Inferior parietal cortex (tissue), 1 donor: ENCODE measurements at regions not wholly inside any gene's neighbourhood (a gene's known extent, or its start where the extent isn't known, plus 50 kb on each side); places are given as distances from the start of the nearest gene placed in this dataset.
"Not testable (repeated sequence)": the region's sequence is repeated elsewhere in the genome, so short reads cannot be mapped to it uniquely, and the experiment has no call there.

Experiments
- DNase-seq: peaks from one replicate; pipeline ENCODE4 v3.0.0-alpha.2; 2016; ENCODE audit errors: extremely low spot score

DNA sequence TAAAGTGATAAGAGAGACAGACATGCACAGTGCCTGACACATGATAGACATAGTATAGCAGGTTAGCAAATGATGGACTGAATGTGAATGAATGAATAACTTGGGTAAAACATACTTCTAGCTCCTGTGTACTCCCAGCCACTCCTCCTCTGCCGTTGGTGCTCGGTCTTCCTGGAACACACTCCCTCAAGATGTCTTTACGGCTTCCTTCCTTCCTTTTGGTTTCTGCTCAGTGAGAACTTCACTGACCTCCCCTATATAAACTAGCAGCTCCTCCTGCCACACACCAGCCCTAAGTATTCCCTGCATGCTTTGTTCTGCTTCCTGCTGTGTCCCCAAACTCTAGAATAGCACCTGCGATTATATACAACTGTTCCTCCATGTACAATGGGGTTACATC is 50.2 kb downstream of the RAD54L2 start:
- DNase-seq, result no peak

DNA sequence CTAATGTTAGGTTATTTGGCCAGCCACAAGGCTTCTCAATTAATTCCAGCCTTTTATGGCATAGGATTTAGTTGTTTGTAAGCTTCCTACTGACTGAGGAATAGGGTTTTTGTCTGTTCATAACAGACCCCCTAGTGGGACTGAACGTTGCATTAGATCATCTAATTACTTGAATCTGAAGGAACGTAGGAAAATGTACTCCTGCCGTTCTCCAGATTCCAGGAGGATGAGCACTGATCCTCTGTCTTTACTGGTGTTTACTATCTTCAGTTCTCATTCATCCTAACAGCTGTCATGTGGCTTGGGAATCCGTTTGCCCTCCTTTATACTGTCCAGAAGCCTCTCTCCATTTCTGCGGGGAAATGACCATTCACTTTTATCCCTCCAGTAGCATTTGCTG is 52.7 kb downstream of the RAD54L2 start:
- DNase-seq, result no peak

DNA sequence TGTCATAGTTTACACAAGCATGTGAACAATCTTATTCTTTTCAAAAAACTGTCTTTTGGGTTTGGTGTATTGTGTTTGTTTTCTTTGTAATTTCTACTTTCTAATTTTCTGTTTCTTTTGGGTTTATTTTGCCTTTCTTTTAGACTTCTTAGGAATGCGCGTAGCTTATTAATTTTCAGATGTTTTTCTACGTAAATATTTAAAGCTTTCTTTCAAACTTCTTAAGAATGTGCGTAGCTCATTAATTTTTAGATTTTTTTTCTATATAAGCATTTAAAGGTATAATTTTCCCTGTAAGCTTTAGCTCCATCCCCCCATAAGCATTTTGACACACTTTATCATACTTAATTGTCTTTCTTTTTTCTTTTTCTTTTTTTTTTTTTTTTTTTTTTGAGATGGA is 55.2 kb downstream of the RAD54L2 start:
- no peak for DNase-seq

DNA sequence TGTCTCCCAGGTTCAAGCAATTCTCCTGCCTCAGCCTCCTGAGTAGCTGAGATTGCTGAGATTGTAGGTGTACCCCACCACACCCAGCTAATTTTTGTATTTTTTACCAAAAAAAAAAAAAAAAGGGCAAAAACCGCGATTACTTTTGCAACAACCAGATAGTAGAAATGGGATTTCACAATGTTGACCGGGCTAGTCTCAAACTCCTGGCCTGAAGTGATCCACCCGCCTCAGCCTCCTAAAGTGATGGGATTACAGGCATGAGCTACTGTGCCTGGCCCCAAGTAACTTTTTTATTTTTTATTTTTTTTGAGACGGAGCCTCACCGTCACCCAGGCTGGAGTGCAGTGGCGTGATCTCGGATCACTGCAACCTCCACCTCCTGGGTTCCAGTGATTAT is 61.1 kb downstream of the RAD54L2 start:
- DNase-seq, result not testable (repeated sequence)

DNA sequence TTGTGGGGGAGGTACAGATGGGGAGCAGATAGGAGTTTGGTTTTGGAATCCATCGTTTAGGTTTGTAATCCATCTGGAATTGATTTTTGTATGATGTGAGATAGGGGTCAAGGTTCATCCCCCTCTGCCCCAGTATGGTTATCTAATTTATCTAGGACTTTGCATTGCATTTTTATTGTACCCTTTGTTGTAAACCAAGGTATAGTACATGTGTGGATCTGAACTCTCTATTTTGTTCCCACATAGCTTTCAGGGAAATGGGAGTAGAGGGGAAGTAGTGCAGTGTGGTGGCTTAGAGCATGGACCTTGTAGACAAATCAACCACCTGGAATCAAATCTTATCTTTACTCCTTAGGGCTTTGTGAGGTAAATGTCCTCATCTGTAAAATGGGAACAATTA is 65.7 kb downstream of the RAD54L2 start:
- DNase-seq, result no peak

DNA sequence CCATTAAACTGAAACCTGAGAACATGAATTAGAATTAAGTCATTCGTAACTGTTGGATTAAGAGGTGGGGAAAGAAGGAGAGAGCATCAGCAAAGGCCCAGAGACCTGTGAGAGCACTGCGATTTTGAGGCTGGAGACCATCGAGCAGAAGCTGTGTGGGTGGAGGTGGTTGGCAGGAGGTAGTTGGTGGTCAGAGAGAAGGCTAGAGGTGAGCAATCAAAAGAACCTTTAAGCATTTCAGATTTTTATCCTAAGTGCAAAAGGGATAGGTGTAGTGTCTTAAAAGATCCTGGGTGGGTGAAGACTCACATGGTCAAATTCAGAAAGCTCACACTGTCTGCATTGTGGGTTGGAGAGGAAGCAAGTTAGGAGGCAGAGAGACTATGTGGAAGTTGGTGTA is 65.1 kb upstream of the TEX264 start:
- no peak for DNase-seq

DNA sequence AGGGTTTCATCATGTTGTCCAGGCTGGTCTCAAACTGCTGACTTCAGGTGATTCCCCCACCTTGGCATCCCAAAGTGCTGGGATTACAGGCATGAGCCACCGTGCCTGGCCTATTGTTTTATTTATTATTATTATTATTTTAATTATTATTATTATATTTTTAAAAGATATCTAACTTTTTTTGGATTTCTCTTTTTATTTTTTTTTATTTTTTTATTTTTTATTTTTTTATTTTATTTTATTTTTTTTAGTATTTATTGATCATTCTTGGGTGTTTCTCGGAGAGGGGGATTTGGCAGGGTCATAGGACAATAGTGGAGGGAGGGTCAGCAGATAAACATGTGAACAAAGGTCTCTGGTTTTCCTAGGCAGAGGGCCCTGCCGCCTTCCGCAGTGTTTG is 64.2 kb upstream of the TEX264 start:
- DNase-seq, result not testable (repeated sequence)

DNA sequence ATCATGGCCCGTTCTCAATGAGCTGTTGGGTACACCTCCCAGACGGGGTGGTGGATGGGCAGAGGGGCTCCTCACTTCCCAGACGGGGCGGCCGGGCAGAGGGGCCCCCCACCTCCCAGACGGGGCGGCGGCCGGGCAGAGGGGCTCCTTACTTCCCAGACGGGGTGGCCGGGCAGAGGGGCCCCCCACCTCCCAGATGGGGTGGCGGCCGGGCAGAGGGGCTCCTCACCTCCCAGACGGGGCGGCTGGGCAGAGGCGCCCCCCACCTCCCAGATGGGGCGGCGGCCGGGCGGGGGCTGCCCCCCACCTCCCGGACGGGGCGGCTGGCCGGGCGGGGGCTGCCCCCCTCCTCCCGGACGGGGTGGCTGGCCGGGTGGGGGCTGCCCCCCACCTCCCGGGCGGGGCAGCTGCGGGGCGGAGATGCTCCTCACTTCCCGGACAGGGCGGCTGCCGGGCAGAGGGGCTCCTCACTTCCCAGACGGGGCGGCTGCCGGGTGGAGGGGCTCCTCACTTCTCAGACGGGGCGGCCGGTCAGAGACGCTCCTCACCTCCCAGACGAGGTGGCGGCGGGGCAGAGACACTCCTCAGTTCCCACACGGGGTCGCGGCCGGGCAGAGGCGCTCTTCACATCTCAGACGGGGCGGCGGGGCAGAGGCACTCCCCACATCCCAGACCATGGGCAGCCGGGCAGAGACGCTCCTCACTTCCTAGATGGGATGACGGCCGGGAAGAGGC is 63.3 kb upstream of the TEX264 start:
- not testable (repeated sequence) for DNase-seq

DNA sequence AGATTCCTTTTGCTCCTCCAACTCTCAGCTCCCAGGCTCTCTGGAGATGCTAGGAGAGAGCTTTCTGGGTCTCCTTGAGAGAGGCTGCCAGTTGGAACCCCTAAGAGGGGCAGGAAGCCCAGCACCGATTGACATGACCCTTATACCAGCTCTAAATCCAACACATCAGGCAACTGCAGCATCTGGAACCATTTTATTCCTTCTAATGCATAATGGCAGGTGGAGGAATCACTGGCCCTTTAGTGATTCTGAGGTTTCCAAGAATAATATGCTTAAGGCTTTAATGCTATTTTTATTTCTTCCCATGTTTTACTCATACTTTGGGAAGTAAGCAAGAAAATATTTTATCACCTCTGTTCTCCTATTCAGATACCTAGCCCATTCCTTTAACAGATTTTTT is 60.3 kb upstream of the TEX264 start:
- DNase-seq, result no peak

DNA sequence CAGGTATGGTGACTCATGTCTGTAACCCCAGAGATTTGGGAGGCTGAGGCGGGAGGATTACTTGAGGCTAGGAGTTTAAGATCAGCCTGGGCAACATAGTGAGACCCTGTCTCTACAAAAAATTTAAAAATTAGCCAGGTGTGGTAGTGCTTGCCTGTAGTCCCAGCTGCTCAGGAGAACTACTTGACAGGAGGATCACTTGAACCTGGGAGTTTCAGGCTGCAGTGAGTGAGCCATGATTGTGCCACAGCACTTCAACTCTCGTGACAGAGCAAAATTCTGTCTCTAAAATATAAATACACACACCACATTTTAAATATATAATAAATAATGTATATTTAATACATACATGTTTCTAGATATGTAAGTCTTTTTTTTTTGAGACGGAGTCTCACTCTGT is 53.5 kb upstream of the TEX264 start:
- DNase-seq, result no peak

DNA sequence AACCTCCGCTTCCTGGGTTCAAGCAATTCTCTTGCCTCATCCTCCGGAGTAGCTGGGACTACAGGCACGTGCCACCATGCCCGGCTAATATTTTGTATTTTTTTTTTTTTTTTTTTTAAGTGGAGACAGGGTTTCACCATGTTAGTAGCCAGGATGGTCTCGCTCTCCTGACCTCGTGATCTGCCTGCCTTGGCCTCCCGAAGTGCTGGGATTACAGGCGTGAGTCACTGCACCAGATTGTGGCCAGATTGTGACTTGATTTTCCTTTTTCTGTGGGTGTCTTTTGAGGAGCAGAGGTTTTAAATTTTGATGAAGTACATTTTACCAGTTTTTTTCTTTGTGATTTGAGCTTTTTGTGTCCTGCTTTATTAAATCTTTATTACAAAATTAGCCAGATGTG is 53.0 kb upstream of the TEX264 start:
- DNase-seq, result not testable (repeated sequence)

DNA sequence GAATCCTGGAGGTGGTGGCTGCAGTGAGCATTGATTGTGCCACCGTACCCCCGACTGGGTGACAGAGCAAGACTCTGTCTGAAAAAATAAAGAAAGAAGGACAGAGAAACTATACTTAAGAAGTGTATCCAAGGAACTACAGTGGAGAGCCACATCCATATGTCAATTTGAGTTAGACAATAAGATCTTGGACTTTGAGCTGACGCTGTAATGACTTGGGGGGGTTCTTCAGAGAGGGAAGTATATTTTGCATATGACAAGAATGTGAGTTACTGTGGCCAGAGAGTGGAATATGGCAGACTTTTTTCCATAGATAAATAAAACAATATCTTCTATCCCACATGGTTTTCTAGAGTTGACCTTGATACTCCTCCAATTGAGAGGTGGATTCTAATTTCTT is 52.6 kb upstream of the TEX264 start:
- no peak for DNase-seq

DNA sequence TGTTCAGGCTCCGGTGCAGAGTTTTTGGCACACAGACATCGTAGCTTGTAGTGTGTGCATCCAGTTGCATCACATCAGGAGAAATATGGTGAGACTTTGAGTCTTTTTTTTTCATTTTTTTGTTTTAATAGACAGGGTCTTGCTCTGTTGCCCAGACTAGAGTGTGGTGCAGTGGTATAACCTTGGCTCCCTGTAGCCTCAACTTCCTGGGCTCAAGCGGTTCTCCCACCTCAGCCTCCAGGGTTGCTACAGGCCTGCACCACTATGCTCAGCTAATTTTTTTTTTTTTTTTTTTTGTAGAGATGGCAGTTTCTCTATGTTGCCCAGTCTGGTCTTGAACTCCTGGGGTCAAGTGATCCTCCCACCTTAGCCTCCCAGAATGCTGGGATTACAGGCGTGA is 51.1 kb upstream of the TEX264 start:
- no peak for DNase-seq

DNA sequence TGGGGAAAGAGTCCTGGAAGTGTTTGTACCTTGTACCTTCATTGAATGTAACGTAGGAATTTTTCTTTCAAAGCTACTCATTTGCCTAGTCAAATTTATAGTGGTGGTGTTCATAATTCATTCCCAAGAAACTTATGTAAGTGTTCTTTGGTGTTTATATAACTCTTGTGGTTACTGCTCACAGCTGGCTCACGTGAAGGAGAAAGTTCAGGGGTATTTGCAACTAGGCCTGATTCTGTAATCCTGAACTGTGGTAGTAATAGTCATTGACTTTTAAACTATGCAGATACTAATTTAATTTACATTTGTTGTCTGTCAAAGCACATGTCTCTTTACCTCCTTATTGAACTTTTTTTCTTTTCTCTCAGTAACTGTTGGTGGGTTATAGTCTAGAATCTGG is 50.5 kb upstream of the TEX264 start:
- peak; percentile 36 for DNase-seq

DNA sequence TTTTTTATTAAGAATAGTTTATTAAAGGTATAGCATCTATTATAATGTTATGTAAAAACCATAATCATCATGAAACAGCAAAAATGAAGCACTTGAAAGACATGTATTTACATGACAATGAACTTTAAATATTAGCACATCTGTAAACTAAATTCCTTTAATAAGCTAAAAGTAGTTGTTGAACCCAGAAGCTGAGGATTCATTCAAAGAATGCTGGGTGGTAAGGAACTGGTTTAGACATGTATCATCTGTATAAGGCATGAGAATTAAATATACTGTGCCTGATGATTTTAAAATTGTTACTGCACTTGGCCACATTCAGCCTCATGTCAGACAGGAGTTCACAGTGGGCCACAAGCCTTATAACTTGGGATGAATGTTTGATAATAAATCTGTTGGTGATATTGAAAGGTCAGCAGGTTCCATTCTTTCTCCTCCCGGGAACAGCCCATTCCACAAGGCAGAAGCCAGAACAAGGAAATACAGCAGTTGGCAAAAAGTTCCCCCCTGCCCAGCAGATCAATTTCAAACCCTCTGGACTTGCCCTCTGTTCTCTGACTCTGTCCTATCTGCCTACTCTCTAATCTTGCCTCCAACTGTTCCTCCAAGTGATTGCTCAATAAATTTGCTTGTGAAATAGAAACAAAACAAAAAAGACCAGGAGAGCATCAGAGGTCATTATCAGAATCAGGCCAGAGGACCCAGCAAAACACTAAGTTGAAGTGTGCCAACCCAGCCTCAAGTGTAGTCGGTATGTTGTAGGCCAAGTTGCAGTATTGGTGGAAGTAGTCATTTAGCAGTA is 49.8 kb upstream of the TEX264 start:
- DNase-seq, result no peak
